ENCODE measurements at regions not wholly inside any gene's neighbourhood (a gene's known extent, or its start where the extent isn't known, plus 50 kb on each side); places are given as distances from the start of the nearest gene placed in this dataset.

DNA sequence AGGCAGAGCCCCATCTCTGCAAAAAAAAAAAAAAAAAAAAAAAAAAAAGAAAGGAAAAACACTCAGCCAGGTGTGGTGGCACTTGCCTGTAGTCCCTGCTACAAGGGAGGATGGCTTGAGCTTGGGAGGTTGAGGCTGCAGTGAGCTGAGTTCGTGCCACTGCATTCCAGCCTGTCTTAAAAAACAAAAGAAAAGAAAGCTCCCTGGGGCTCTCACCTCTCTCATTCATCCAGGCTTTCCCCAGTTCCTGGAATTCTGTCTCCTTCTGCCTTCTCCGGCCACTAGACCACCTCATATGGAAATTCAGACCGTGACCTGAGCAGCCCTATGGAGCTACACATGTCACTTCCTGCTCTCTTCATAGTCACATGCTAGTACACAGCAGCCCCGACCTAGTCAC is 101.1 kb upstream of the TAB2 start:
- no peak for DNase-seq (ENCODE audit: low read depth)

DNA sequence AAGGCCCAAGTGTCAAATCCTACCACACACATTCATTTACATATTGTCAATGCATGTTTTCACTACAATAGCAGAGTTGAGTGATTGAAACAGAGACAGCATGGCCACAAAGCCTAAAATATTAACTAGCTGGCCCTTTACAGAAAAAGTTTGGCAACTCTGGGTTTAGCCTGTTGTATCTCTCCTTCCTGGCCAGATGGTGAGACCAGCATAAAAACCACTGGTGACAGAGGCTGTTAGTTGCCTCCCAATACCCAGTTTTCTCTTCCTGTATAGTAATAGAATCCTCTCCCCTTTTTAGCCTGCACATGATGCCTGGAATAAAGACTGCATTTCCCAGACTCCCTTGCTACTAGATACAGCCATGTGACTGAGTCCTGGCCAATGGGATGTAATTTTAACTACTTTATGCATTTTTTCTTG is 100.0 kb upstream of the TAB2 start:
- DNase-seq (ENCODE audit: low read depth): no peak

DNA sequence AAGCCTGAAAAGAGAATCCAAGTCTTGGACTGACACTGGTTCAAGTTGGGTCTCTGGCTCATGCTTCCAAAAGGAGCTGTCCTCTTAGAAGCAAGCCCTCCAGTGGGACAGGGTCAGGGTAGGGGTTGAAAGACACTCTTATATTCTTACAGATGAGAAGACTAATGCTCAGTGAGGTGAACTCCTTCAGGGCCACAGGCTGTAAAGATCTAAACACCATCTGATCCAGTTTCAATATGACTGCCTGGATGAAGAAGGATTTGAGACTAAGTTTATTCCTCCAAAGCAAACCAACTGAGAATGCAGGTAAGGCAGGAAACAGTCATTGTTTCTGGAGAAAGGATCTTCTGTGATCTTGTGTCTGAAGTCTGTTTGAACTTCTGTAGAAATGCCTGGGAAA is 99.0 kb upstream of the TAB2 start:
- no peak for DNase-seq (ENCODE audit: low read depth)

DNA sequence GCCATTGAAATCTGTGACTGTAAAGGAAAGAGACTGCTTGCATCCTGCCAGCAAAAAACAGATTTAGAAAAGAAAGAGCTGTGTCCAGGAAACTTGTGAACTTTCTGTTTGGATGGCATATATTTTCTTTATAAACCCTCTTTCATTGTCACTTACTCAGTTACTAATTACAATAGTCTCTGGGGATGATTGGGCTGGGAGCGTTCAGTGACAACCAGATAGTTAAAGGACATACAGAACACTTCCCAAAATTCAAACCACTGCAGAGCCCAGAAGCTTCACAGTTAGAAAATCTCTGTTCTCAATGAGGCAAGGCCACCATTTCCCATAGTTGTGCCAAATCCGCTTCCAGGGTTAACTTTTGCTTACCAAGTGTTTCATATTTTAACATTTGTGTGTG is 98.6 kb upstream of the TAB2 start:
- DNase-seq (ENCODE audit: low read depth): no peak

DNA sequence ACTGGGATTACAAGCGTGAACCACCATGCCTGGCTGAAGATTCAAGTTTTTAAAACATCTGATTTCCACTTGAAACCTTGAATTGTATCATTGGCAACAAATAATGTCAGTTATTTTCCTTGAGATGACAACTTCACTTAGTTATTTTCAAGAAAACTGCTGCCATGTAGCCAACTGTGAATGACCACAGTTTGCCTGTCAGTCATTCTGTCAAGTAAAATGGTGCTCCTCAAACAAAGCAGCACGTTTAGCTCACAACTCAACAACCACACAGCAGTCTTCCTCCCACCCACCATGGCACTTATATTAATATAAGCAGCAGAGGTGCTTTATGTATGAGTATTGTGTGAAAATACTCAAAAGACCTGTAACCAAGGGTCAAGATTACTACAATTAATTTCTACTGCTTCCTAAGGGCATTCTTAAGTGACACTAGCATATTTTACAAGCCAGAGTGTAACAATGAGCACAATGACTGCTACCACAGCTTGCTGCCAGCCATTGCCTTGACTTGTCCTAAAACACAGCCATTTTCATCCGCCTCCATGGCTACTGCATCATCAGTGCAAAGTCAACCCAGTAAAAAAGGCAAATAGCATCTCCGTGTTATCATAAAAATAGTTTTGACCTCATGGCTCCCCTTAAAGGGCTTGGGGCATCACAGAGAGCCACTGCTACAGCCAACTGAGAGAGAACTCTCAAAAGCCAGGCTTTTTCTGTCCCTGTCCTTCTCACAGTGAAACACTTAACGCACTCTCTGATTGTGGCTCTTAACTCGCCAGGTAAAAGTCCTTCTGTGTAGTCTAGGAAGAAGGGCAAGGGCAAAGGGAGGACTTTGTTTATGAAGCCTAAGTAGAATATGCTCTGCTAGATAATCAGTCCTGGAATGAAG is 96.4 kb upstream of the TAB2 start:
- DNase-seq (ENCODE audit: low read depth): no peak

DNA sequence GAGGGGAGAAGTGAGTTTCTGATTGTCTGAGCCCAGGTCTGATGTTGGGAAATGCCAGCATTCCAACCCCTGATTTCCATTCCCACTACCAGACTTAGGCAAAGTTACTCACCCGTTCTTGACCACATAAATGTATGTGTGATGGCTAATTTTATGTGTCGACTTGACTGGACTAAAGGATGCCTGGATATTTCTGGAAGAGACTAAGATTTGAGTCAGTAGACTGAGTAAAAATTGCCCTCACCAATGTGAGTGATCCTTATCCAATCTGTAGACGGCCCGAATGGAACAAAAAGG is 95.8 kb upstream of the TAB2 start:
- DNase-seq (ENCODE audit: low read depth): no peak

DNA sequence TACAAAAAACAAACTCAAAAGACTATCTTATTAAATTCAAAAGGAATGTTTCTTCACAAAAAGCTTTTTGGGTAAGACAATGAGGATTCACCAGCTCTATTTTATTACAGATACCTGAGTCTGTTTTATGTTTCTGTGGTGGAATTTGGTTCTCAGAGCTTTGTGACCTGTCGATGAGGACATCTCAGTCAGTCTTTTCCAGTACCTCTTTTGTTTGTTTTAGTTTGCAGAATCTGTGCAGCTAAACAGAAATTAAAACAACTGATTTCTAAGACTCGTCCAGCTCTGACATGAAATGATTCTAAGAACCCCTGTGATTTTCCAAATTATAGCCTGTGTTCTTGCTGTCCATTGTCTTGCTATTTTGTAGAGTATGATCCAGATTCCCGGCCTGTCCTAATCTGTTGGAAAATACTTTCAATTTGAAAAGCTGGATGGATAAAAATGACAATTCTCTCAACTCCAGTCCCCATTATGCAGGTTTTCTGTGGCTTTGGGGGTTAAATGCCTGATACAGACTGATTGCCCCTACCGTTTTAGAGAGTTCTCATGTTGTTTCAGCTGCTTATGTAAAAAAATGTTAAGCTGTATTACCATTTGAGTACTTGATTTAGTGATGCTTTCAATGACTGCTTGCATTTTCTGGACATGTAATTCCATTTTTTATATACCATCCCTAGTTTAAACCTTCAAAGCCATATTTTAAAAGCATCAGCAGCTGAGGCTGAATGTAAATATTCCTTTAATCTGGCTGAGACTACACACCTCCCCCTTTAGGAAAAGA is 94.2 kb upstream of the TAB2 start:
- no peak for DNase-seq (ENCODE audit: low read depth)

DNA sequence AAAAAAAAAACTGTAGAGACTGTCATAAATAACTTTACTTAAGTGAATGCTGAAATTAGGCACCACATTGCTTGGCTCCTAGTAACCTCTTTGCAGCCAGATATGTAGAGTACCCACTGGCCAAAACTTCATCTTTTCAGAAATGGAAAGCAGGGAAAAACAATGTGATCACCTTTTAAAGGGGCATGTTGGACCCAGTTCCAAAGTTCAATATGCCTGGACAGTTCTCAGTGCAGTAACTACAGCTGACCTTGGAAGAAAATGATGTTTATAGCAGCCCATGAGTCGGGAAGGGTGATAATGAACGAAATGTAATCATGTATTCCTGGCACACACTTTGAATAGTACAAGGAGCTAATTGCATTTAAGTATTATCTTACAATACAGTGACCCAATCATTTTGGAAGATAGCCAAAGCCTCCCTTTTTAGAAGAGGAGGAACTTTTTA is 93.6 kb upstream of the TAB2 start:
- DNase-seq (ENCODE audit: low read depth): no peak

DNA sequence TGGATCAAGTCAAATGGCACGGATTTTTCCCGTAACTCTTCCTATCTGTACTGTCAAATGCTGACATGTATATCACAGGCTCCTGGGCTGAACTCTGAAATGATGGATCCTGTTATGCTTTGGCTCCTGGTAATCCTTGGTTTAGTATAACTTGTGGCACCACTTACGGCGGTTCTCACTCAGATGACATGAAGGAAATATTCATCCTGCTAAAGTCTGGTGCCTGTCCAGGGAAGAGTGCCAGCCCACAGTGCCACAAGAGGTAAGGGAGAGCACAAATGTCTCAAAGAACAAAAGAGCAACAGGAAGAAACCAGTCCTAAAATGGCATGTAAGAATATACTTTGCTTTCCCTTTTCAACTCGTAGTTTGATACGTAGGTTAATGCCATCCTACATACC is 93.1 kb upstream of the TAB2 start:
- DNase-seq (ENCODE audit: low read depth): no peak

DNA sequence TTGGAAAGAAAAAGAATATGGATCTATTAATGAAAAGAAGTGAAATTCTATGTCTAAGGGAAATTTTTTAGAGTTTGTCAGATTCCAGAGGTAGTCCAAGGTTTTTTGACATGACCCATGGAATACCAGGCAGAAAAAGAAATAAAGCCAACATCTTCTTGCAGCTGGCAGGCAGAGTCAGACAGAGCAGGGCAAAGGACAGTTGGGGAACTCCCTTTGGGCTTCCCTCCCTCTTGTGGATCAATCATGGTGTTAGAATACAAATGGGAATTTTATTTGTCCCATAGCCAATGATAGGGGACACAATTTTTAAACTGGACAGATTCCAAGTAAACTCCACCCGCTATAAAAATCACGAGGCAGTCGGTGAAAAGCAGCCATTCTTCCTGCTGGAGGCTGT is 92.1 kb upstream of the TAB2 start:
- no peak for DNase-seq (ENCODE audit: low read depth)

DNA sequence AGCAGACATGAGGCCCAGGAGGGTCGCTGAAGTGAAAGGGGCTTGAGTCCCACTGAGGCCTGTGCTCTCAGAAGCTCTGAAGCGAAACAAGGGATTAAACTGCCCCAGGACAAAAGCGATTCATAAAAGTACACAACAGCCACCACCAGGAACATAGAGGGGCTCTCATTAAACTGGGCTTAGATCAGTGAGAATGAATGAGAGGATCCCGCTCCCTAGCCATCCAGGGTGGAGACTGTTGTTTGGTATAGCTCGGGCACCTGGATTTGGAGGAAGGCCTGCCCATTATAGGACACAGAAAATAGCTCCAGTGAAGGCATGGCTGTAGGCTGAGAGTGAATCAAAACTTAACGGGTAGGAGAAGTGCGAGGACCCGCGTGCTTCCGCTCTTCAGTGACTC is 91.6 kb upstream of the TAB2 start:
- DNase-seq (ENCODE audit: low read depth): no peak

DNA sequence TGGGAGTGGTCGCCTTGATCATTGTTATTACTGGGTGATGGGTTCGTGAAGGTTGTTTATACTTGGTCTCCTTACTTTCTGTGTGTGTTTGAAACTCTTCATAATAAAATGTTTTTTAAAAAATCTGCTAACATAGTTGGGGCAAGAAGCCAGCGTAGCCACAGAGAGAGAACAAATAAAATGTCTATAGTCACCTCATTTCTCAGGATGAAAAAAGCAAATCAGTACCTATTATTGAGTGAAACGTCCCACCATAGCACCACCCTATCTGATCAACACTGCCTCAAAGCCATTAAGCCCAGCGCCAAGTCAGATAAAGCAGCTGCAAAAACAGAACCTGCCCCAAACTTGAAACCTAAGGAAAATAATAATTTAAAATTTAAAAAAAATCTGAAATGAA is 89.7 kb upstream of the TAB2 start:
- DNase-seq (ENCODE audit: low read depth): no peak

DNA sequence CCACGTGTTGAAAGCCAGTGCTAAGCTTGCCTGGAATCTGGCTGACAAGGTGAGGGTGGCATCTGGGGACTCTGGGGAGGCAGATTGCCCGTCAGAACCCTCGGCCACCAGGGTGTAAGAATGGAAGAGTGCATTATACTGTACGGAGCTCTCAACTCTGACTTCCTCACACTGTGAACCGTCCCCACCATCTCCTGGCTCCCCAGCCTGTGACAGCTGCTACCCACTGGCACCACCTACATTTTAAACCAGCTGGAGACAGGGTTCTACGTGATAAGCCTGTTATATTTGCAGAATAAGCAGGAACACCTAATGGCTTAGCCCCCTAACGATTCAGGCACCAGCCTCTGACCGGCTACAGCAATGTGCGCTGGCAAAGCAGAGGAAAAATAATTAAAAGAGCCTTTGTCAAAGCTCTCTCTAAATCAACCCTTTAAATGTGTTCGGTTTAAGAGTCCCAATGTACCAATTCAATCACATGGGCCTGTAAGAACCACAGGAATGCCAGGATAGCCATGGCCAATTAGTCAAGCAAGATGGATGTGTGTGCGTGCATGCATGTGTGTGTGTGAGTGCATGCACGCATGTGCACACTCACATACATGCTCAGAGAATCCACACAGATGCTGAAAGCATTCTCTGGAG is 89.1 kb upstream of the TAB2 start:
- no peak for DNase-seq (ENCODE audit: low read depth)

DNA sequence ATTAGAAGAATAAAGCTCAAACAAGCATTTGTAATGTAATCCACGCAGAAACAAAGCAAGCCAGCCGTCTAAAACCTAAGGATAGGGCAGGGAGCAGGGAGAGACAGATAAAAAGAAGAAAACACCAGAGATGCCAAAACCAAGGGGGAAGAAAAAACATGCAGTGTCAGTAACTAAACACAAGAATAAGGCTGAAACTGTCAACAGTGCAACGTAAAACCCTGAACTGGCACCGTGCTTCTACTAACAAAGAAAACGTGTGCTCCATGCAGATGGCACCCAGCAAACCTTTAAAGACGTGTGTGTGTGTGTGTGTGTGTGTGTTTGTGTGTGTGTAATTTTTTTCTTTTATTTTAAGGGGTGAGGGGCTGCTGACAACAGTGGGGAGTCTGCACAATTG is 88.4 kb upstream of the TAB2 start:
- DNase-seq (ENCODE audit: low read depth): no peak

DNA sequence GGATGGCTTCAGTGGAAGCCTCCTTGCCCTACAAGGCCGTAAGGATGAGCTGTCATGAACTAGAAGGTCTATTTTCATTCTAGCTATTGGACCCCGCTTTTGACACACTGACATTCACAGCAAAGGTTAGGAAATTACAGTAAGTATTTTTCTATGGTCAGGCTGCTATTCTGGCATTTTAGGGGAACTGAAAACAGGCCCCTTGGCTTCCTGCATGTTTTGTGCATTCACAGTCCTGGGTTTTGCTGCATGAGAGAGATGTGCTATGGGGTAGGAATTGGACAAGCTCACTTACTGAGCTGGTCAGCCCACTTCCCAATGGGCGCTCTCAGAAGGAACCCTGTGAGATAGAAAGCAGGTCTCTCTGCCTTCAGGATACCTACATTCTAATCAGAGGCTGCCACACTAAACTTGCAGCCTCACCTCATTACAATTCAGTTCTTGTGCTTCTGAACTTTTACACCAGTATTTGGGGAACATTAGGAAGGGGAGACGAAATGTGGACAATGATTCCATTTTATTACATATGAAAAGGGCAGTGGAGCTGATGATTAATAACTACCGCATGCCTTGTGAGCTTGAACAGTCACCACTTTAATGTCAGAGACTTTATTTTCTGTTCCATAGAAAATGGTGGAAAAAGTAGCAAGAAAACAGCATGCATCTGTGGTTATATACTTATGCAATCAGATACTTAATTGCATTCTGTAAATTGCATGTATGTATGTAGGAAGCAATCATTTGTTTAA is 86.6 kb upstream of the TAB2 start:
- no peak for DNase-seq (ENCODE audit: low read depth)

DNA sequence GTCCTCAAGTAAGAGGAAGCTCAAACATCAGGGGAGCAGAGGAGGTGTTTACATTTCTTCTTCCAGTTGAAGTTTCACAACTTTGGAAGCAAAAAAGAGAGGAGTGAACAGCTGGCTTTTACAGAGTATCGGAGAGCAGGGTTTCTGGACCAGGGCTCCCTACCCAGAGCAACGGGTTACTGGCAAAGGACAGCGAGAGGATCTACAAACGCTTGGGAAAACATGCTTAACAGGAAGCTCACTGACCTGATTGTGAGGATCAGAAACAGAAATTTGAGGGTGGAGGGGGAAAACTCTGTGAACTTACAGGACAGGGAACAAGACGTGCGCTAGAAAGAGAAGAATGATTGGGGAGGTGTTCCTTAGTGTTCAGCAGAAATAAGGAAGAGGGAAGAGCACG is 85.7 kb upstream of the TAB2 start:
- no peak for DNase-seq (ENCODE audit: low read depth)

DNA sequence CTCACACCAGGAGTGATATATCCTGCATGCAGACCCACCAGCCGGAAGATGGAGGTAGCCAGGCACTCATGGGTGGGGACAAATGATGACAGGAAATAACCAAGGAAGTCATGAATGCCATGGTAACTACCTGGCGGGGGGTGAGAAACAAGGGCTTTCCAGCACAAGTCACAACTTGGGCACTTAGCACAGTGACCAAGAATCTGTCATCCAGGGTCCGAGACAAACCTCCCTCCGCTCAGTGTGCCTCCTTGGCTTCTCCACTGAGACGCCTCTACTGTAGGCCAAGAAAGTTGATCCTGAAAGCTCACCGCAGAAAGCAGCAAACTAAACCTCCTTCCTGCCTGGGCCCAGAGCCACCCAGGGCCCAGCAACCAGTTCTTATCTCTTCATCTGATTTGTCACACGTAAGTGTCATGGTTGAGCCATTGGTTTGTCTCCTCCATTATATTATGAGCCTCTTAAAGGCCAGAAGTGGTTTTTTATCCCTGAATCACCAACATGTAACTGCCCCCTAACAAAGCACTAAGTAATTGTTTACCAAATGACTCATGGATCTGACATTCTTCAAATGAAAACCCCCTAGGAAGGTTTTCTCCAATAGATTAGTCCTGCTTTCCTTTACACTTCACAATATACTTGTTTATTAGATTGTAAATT is 84.3 kb upstream of the TAB2 start:
- no peak for DNase-seq (ENCODE audit: low read depth)

DNA sequence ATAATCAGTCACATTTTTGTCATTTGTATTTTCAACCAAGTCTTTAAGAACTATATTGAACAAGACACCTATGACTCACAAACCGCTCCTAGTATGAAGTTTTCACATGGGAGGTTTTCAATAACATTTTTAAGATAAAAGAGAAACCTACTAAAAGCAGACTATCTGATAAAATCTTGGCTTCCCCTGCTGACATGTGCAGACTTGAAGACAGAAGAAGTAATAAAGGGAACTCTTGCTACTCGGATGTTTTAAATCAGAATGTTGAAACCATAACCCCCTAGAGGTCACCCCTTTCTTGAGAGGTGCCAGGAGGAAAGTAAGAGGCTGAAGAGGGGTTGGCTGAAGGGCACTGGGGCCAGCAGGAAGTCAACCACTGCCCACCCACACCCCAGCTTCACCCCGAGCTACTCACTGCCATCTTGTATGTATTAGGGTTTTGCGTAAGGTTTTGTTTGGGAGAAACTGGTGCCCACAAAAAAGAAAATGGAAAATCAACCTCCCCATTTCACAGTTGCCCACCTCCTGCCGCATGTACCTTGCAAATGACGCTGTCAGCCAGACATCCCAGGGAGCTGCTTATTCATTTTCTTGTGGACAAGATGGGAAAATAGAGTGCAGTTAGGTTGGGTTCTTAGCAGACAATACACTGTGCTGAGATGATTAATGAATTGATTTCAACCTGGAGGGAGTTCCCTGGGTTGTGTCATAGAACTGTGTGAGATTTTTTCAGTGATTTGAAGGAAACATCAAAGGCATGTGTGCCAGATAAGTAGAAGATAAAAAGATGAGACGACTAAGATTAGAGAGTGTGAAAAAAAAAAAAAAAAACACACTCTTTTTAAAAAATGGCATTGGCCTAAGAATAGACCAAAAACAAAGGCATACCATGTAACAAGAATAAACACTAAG is 83.2 kb upstream of the TAB2 start:
- DNase-seq (ENCODE audit: low read depth): no peak

DNA sequence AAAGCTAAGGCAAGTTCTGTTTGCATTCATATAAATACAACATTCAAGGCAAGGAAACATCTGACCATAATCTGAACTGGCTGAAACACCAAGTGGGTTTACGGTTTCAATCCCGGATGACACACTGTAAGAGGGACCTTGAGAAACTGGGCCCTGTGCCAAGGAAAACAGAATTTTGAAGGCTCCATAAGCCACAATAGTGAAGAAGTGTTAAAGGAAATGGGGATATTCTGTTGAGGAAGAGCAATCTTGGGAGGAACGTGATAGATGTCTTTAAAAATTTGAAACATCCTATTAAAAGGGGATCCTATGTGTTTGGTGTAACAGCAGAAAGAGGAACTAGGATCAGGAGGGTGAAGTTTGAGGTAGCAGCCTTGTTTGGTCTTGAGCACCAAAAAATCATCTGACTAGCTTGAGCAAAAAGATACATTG is 82.4 kb upstream of the TAB2 start:
- no peak for DNase-seq (ENCODE audit: low read depth)

DNA sequence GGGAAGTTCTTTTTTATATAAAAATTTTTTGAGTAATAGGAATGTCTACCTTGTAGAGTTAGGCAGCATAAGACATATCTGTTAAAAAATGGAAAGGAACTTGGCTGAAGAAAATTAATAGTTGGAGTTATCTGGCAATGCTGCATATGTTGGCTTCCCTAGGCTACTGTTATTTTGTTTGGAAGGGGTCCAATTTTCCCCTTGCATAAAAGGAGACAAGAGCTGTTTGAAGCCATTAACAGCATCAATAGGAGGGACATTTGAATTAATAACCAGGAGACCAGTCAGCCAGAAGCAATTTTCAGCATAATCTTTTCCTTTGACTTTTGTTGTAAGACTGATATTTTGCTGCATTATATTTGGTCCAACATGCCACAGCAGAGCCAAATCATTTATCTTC is 80.9 kb upstream of the TAB2 start:
- no peak for DNase-seq (ENCODE audit: low read depth)

DNA sequence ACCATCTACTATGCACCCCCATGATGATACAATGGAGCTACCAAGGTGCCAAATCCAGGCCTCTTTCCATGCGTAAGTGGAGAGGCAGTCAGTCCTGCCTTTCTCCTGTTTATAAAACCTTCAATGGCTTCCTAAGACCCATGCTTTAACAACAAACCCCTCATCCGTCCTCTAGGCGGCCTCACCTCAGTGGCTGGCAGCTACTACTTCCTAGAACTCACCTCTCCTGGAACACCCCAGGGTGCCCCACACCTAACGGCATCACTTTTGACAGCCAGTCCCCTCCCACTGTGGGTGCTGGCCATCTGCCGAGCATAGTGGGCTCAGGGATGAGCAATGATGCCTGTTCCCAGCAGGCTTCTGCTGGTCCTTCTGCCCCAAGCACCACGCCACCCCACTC is 80.0 kb upstream of the TAB2 start:
- no peak for DNase-seq (ENCODE audit: low read depth)

All from T follicular helper cell (primary cell).